SU-DHL-6 (cell line): ENCODE measurements at regions not wholly inside any gene's neighbourhood (a gene's known extent, or its start where the extent isn't known, plus 50 kb on each side); places are given as distances from the start of the nearest gene placed in this dataset.

ENCODE experiments used
- H2AFZ ChIP-seq: fragments of 200-600 bp; sonication (generic); 2 replicates; pipeline ENCODE4 v1.6.1; 2014; ENCODE audit warnings: low read depth, mild to moderate bottlenecking, moderate library complexity, mixed read lengths, antibody characterized with exemption, low read length; ENCODE audit not compliant: severe bottlenecking
- H3F3A ChIP-seq: fragments of 200-600 bp; shearing (Covaris generic); 2 replicates; pipeline ENCODE4 v1.6.0; 2016; ENCODE audit warnings: antibody characterized with exemption, mild to moderate bottlenecking; ENCODE audit not compliant: insufficient read depth
- H3K27ac ChIP-seq: fragments of 200-600 bp; sonication (generic); 2 replicates; pipeline ENCODE4 v1.5.1; 2016; ENCODE audit warnings: low read depth, mild to moderate bottlenecking, low read length, moderate library complexity, mixed read lengths
- H3K27me3 ChIP-seq: fragments of 200-600 bp; sonication (generic), shearing (Covaris generic); 2 replicates; pipeline ENCODE4 v1.6.0; 2014; ENCODE audit warnings: mild to moderate bottlenecking, low read length
- H3K36me3 ChIP-seq: fragments of 200-600 bp; sonication (generic); 2 replicates; pipeline ENCODE4 v1.6.1; 2014; ENCODE audit warnings: mild to moderate bottlenecking, low read length, mixed read lengths
- H3K4me2 ChIP-seq: fragments of 300-600, 200-600 bp; shearing (Covaris generic), sonication (generic); 2 replicates; pipeline ENCODE4 v1.6.0; 2014; ENCODE audit warnings: low read length, low read depth, mild to moderate bottlenecking; ENCODE audit not compliant: poor library complexity, severe bottlenecking
- H3K4me3 ChIP-seq: fragments of 200-600 bp; sonication (generic); 2 replicates; pipeline ENCODE4 v1.5.1; 2014; ENCODE audit warnings: antibody characterized with exemption, low read length, mild to moderate bottlenecking, mixed read lengths; ENCODE audit not compliant: insufficient read depth, poor library complexity, severe bottlenecking
- H3K79me2 ChIP-seq: fragments of 200-600 bp; sonication (generic); 2 replicates; pipeline ENCODE4 v1.6.1; 2014; ENCODE audit warnings: mild to moderate bottlenecking, low read length, moderate library complexity; ENCODE audit not compliant: insufficient read depth
- H3K9ac ChIP-seq: fragments of 200-600 bp; sonication (generic); 2 replicates; pipeline ENCODE4 v1.7.0; 2014; ENCODE audit warnings: mild to moderate bottlenecking, low read length
- H3K9me2 ChIP-seq: fragments of 200-600 bp; sonication (generic); replicated peaks from 2 replicates; pipeline ENCODE4 v1.6.1; 2014; ENCODE audit warnings: low read length; ENCODE audit not compliant: insufficient read depth
- H3K9me3 ChIP-seq: fragments of 200-600 bp; sonication (generic); 2 replicates; pipeline ENCODE4 v1.6.1; 2014; ENCODE audit warnings: low read length, mixed read lengths; ENCODE audit not compliant: insufficient read depth
- H4K20me1 ChIP-seq: fragments of 200-600 bp; sonication (generic); 2 replicates; pipeline ENCODE4 v1.6.1; 2014; ENCODE audit warnings: low read depth, mild to moderate bottlenecking, antibody characterized with exemption, low read length, moderate library complexity, mixed read lengths
- EZH2phosphoT487 ChIP-seq: fragments of 200-600 bp; sonication (generic), shearing (Covaris generic); conservative IDR thresholded peaks from 2 replicates; pipeline ENCODE4 v1.6.1; 2018; ENCODE audit warnings: mild to moderate bottlenecking, antibody characterized with exemption, low read length, moderate library complexity, mixed read lengths
- TF ChIP-seq, protein P1 (sequence below): fragments of 200-600 bp; sonication (generic); IDR thresholded peaks from one replicate; pipeline ENCODE4 v1.5.1; 2017; ENCODE audit warnings: antibody characterized with exemption, mild to moderate bottlenecking, low read length, moderate library complexity; ENCODE audit not compliant: insufficient read depth, poor library complexity, severe bottlenecking

DNA sequence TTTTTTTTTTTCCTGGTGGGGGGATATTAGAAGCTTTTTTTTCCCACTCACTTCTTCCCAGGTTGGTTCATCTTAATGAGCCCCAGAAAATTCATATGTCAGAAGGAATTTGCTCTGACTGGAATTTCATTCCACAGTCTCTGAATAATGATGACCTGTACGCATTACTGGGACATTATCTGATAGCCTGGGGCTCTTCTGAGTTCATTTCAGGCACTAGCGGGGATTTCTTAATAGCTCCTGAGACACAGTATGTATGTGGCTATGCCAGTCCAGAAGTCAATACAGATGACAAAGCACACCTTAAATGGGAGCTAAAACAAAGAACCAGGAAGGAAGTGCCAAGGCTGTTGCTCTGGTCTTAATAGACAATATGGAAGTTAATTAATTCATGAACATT is 295.2 kb upstream of the IGFBP7 start:
- no peaks in the 10 kb centered on the region for H3K27me3 ChIP-seq
- H3K27ac ChIP-seq = no peak overlapping the region
- H4K20me1 ChIP-seq = no peaks in the 10 kb centered on the region
- no peak overlapping the region for H3K4me3 ChIP-seq
- no peak for TF ChIP-seq EZH2phosphoT487
- TF ChIP-seq, protein P1, sequence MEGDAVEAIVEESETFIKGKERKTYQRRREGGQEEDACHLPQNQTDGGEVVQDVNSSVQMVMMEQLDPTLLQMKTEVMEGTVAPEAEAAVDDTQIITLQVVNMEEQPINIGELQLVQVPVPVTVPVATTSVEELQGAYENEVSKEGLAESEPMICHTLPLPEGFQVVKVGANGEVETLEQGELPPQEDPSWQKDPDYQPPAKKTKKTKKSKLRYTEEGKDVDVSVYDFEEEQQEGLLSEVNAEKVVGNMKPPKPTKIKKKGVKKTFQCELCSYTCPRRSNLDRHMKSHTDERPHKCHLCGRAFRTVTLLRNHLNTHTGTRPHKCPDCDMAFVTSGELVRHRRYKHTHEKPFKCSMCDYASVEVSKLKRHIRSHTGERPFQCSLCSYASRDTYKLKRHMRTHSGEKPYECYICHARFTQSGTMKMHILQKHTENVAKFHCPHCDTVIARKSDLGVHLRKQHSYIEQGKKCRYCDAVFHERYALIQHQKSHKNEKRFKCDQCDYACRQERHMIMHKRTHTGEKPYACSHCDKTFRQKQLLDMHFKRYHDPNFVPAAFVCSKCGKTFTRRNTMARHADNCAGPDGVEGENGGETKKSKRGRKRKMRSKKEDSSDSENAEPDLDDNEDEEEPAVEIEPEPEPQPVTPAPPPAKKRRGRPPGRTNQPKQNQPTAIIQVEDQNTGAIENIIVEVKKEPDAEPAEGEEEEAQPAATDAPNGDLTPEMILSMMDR = no peak
- no peak overlapping the region for H3K9ac ChIP-seq
- H3K9me2 ChIP-seq = no peaks in the 10 kb centered on the region
- no peaks in the 10 kb centered on the region for H3K79me2 ChIP-seq
- H3K36me3 ChIP-seq = no peaks in the 10 kb centered on the region
- no peak overlapping the region for H3K4me2 ChIP-seq
- H3K9me3 ChIP-seq = no peaks in the 10 kb centered on the region
- no peaks in the 10 kb centered on the region for H3F3A ChIP-seq
- H2AFZ ChIP-seq = no peak overlapping the region

DNA sequence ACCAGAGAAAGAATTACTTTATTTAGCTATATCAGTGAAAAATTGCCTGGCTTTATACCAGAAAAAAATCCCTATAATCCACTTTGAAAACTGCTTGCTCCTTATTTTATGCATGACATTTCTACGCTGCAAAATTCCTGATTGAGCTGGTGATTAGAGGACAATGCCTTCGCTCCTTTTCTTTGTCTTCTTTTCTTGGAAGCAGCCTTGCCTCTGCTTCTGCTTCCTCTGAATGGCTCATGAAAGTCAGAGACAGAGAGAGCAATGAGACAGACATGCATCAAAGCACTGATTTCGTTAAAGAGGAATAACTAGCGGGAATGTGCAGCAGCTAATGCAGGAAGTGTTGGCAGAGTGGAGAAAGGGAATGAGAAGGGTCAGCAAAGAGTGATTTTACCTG is 294.3 kb upstream of the IGFBP7 start:
- no peak overlapping the region for H2AFZ ChIP-seq
- no peaks in the 10 kb centered on the region for H4K20me1 ChIP-seq
- no peaks in the 10 kb centered on the region for H3K27me3 ChIP-seq
- no peaks in the 10 kb centered on the region for H3F3A ChIP-seq
- H3K79me2 ChIP-seq = no peaks in the 10 kb centered on the region
- no peak overlapping the region for H3K4me2 ChIP-seq
- H3K36me3 ChIP-seq = no peaks in the 10 kb centered on the region
- H3K9ac ChIP-seq = no peak overlapping the region
- TF ChIP-seq EZH2phosphoT487 = no peak
- TF ChIP-seq, protein P1 = no peak
- H3K4me3 ChIP-seq = no peak overlapping the region
- no peak overlapping the region for H3K27ac ChIP-seq
- H3K9me2 ChIP-seq = no peaks in the 10 kb centered on the region
- no peaks in the 10 kb centered on the region for H3K9me3 ChIP-seq

DNA sequence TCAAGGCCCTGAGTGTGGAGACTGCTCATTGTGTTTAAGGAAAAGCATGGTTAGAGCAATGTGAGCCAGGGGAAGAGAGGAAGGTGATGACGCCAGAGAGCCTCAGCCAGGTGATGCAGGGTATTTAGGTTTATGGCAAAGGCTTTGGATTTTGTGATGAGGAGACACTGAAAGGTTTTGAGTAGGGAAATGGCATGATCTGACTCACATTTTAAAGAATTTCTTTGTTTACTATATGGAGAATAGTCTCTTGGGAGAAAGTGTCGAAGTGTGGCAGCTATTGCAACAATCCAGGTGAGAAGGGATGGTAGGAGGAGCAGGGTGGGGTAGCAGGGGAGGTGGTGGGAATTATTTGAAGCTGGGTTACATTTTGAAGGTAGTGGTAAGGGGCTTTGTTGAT is 293.4 kb upstream of the IGFBP7 start:
- Histone ChIP-seq H3K4me2 (no peak overlapping the region), H4K20me1 (no peaks in the 10 kb centered on the region), H3K27me3 (no peaks in the 10 kb centered on the region), H3K27ac (no peak overlapping the region), H3K9me2 (no peaks in the 10 kb centered on the region), H3K9ac (no peak overlapping the region), H2AFZ (no peak overlapping the region), H3K36me3 (no peaks in the 10 kb centered on the region), H3K9me3 (no peaks in the 10 kb centered on the region), H3K79me2 (no peaks in the 10 kb centered on the region), H3F3A (no peaks in the 10 kb centered on the region), H3K4me3 (no peak overlapping the region)
- TF ChIP-seq, protein P1 = no peak
- no peak for TF ChIP-seq EZH2phosphoT487
